IPS DF 6.9 (cell line): ENCODE measurements at regions not wholly inside any gene's neighbourhood (a gene's known extent, or its start where the extent isn't known, plus 50 kb on each side); places are given as distances from the start of the nearest gene placed in this dataset.

ENCODE experiments used
- DNase-seq: peaks from one replicate; pipeline ENCODE4 v3.0.0-alpha.2; 2013; ENCODE audit warnings: low read depth, low spot score
- H3K27ac ChIP-seq: one replicate; pipeline ENCODE4 v1.5.1; 2013; ENCODE audit warnings: low read length, control low read depth
- H3K27me3 ChIP-seq: 2 replicates; pipeline ENCODE4 v1.6.1; 2013; ENCODE audit warnings: mild to moderate bottlenecking, low read length; ENCODE audit not compliant: control insufficient read depth, insufficient read depth
- H3K36me3 ChIP-seq: 2 replicates; pipeline ENCODE4 v1.6.1; 2013; ENCODE audit warnings: low read length; ENCODE audit not compliant: control insufficient read depth, insufficient read depth
- H3K4me1 ChIP-seq: 2 replicates; pipeline ENCODE4 v1.6.1; 2013; ENCODE audit warnings: low read length; ENCODE audit not compliant: control insufficient read depth, insufficient read depth
- H3K4me3 ChIP-seq: 2 replicates; pipeline ENCODE4 v1.5.1; 2013; ENCODE audit warnings: mild to moderate bottlenecking, low read length
- H3K9me3 ChIP-seq: 2 replicates; pipeline ENCODE4 v1.6.1; 2013; ENCODE audit warnings: low read length, inconsistent platforms; ENCODE audit not compliant: control insufficient read depth, insufficient read depth
- WGBS: extraction: QIAGEN DNeasy Blood & Tissue Kit; methylation state at CpG from one replicate; pipeline ENCODE4 v1.1.7; 2013; ENCODE audit warnings: mixed read lengths, missing lambda C conversion rate; ENCODE audit not compliant: insufficient read length, insufficient coverage; 5-methylcytosine and 5-hydroxymethylcytosine counted together

DNA sequence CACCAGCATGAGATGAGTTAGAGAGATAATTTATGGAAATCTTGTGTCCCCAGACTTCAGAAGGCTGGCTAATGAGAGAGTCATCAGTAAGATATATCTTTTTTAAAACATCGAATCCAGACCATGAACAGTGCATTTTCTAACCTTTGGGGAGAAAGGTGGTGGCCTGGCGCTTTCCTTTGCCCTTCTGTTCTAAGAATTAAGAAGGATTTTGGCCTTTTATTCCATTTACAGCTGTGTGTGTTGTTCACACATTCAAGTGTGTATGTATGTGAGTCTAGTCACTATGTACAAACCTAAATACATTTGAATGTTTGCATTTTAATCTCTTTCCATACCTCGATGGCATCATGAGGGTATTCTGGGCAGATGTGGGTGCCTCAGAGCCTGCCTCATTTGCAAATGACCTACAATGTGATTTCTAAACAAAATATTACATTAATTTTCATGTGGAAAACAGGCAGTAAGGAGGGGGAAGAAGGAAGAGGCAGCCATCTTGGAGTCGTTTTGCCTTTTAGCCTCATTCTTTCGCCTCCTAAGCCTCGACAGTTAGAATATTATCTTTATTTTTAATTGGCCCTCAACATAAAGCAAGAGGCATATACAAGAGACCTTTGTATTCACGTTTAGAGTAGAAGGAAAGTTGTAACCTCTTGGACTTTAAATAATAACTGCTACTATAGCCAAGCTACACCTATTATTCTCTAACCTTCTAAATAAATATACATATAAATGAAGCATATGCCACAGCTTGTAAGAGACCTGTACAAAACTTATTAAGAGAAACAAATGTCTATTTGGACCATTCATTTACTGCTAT, 125.3 kb upstream of the TMEM161B start:
- Histone ChIP-seq H3K4me3 (no peak overlapping the region), H3K36me3 (no peaks in the 10 kb centered on the region), H3K9me3 (no peaks in the 10 kb centered on the region; the same call in 1 of the 2 replicates), H3K4me1 (peaks cover 12% of the 10 kb centered on the region), H3K27me3 (no peaks in the 10 kb centered on the region), H3K27ac (no peak overlapping the region)
- WGBS: no CpG with 5 or more reads among the region's 7 CpGs
- no peak for DNase-seq

- H3K4me3 ChIP-seq: no peak overlapping the region
- peaks cover 12% of the 10 kb centered on the region for H3K4me1 ChIP-seq
- no peaks in the 10 kb centered on the region for H3K36me3 ChIP-seq
- no peaks in the 10 kb centered on the region; the same call in 1 of the 2 replicates for H3K9me3 ChIP-seq
- H3K27me3 ChIP-seq: no peaks in the 10 kb centered on the region
- WGBS: no CpG with 5 or more reads among the region's 2 CpGs
- H3K27ac ChIP-seq: no peak overlapping the region
- DNase-seq: no peak
Observed at GRCh38 chr5:88393042-88393441, 124.4 kb upstream of the TMEM161B start.

DNA sequence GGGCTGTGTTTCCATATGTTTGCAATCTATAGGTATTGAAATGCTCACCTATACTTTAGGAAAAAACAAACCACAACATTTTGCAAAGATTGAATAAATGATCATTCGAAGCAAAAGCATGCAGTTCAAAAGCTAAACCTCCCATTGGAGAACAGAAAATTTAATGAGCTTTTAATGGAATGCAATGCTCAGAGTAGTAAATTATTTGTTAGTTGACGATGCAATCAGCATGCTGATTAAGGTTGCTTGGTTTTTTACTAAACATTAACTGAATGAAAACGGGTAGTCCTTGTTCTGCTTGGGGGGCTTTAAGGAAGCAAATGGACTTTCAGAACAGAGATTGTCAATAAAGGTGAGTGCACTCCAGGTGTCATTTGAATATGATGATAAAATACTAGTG, 123.3 kb upstream of the TMEM161B start:
- peaks cover 7% of the 10 kb centered on the region for H3K4me1 ChIP-seq
- H3K9me3 ChIP-seq: no peaks in the 10 kb centered on the region
- H3K27me3 ChIP-seq: no peaks in the 10 kb centered on the region
- no peak overlapping the region for H3K4me3 ChIP-seq
- no peak for DNase-seq
- H3K27ac ChIP-seq: no peak overlapping the region
- no peaks in the 10 kb centered on the region for H3K36me3 ChIP-seq
- no CpG with 5 or more reads among the region's 3 CpGs for WGBS

GRCh38 chr5:88391116-88391515, 122.5 kb upstream of the TMEM161B start:
- no peaks in the 10 kb centered on the region for H3K27me3 ChIP-seq
- H3K36me3 ChIP-seq: no peaks in the 10 kb centered on the region
- H3K4me3 ChIP-seq: no peak overlapping the region
- WGBS: no CpG with 5 or more reads among the region's 8 CpGs
- H3K9me3 ChIP-seq: no peaks in the 10 kb centered on the region
- peaks cover 3% of the 10 kb centered on the region; the same call in 1 of the 2 replicates for H3K4me1 ChIP-seq
- no peak for DNase-seq
- no peak overlapping the region for H3K27ac ChIP-seq

GRCh38 chr5:88390481-88390880, 121.8 kb upstream of the TMEM161B start:
- no peak overlapping the region for H3K27ac ChIP-seq
- no peaks in the 10 kb centered on the region for H3K27me3 ChIP-seq
- no peaks in the 10 kb centered on the region for H3K36me3 ChIP-seq
- no peak for DNase-seq
- peaks cover 3% of the 10 kb centered on the region; the same call in 1 of the 2 replicates for H3K4me1 ChIP-seq
- H3K9me3 ChIP-seq: no peaks in the 10 kb centered on the region
- no CpG with 5 or more reads among the region's 2 CpGs for WGBS
- no peak overlapping the region for H3K4me3 ChIP-seq

- Histone ChIP-seq H3K27ac (no peak overlapping the region), H3K36me3 (no peaks in the 10 kb centered on the region)
- WGBS: no CpG with 5 or more reads among the region's 6 CpGs
Observed at GRCh38 chr5:88390096-88390441, 121.4 kb upstream of the TMEM161B start.

GRCh38 chr5:88389338-88390095, 120.9 kb upstream of the TMEM161B start:
- no CpG with 5 or more reads among the region's 4 CpGs for WGBS
- Histone ChIP-seq H3K9me3 (no peaks in the 10 kb centered on the region), H3K4me3 (no peak overlapping the region), H3K27ac (no peak overlapping the region), H3K4me1 (peaks cover 3% of the 10 kb centered on the region; the same call in 1 of the 2 replicates), H3K36me3 (no peaks in the 10 kb centered on the region), H3K27me3 (no peaks in the 10 kb centered on the region)
- no peak for DNase-seq

More at GRCh38 chr5:88390096-88390441, 121.4 kb upstream of the TMEM161B start:
- H3K4me1 ChIP-seq: peaks cover 3% of the 10 kb centered on the region; the same call in 1 of the 2 replicates
- no peak for DNase-seq
- no peaks in the 10 kb centered on the region for H3K27me3 ChIP-seq
- no peak overlapping the region for H3K4me3 ChIP-seq
- no peaks in the 10 kb centered on the region for H3K9me3 ChIP-seq

GRCh38 chr5:88388476-88389337, 120.1 kb upstream of the TMEM161B start:
- peaks cover 3% of the 10 kb centered on the region; the same call in 1 of the 2 replicates for H3K4me1 ChIP-seq
- no peak overlapping the region for H3K27ac ChIP-seq
- peak; percentile 60 for DNase-seq
- WGBS: no CpG with 5 or more reads among the region's 7 CpGs
- no peaks in the 10 kb centered on the region for H3K9me3 ChIP-seq
- H3K36me3 ChIP-seq: no peaks in the 10 kb centered on the region
- H3K4me3 ChIP-seq: no peak overlapping the region
- no peaks in the 10 kb centered on the region for H3K27me3 ChIP-seq

- no peaks in the 10 kb centered on the region for H3K9me3 ChIP-seq
- H3K4me1 ChIP-seq: no peaks in the 10 kb centered on the region; the same call in 1 of the 2 replicates
- H3K36me3 ChIP-seq: no peaks in the 10 kb centered on the region
- DNase-seq: no peak
- no peak overlapping the region for H3K4me3 ChIP-seq
- no peaks in the 10 kb centered on the region for H3K27me3 ChIP-seq
- WGBS: no CpG with 5 or more reads among the region's 4 CpGs
- H3K27ac ChIP-seq: no peak overlapping the region
Observed at GRCh38 chr5:88384886-88385285, 116.2 kb upstream of the TMEM161B start.

DNA sequence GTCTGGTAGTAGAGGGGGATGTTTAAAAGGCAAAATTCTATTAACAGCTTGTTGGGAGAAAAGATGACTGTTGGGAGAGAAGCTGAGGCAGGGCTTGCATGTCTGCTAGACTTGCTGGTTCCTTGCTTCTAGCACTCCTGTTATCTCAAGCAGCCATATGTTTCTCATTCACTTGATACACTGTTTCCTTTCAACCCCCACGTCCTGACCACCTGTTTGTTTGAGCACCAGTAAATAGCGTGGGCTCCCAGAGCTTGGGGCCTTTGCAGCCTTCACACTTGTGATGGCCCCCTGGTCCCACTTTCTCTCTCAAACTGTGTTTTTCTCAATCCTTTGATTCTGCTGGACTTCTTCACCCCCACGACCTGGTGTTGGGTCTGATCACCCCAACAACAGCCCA, 111.7 kb upstream of the TMEM161B start:
- Histone ChIP-seq H3K36me3 (no peaks in the 10 kb centered on the region), H3K9me3 (no peaks in the 10 kb centered on the region), H3K27me3 (no peaks in the 10 kb centered on the region), H3K4me3 (no peak overlapping the region), H3K27ac (no peak overlapping the region), H3K4me1 (no peaks in the 10 kb centered on the region)
- no CpG with 5 or more reads among the region's 3 CpGs for WGBS
- DNase-seq: no peak
